GM18517 (cell line): ENCODE measurements at regions not wholly inside any gene's neighbourhood (a gene's known extent, or its start where the extent isn't known, plus 50 kb on each side); places are given as distances from the start of the nearest gene placed in this dataset.

Experiments used
- ATAC-seq: cut with Tn5 transposase; IDR thresholded peaks from one replicate; pipeline ENCODE4 v1.9.1; 2021; ENCODE audit warnings: mild to moderate bottlenecking, moderate library complexity; ENCODE audit not compliant: unreplicated experiment

DNA sequence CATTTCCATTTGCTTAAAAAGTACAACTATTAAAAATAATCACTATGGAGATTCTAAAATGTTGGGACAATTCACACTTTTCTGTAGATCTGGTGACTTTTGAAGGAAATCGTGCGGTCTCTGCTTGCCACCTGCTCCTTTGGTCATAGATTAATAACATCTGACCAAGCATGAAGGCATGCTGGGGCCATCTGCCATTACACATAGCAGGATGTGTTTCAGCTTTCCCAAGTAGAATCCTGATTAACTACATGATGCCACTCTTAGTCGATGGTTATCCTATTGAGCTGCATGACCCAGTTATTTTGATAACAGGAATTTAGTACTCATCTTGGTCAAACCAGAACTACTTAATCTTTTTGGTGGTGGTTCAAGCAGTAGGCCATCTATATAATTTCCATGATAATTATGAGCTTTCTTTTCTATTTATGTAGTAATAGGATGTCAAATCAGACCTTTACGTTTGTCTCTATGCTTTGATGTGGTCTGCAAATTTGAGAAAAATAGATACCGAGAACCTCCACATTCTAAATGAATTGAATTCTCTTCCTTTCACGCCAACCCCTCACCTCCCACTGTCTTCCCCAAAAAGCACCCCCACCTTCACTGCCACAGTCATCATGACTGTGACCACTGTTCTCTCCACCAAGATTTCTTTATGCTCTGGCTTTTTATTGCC, 158.1 kb downstream of the DIPK2A start:
- ATAC-seq, result no peak

- ATAC-seq, result no peak
Observed at GRCh38 chr3:144141074-144141473, 169.5 kb downstream of the DIPK2A start.

GRCh38 chr3:144141496-144141895, 169.9 kb downstream of the DIPK2A start:
- ATAC-seq, result no peak

- no peak for ATAC-seq
Observed at GRCh38 chr3:144142151-144142840, 170.7 kb downstream of the DIPK2A start.

DNA sequence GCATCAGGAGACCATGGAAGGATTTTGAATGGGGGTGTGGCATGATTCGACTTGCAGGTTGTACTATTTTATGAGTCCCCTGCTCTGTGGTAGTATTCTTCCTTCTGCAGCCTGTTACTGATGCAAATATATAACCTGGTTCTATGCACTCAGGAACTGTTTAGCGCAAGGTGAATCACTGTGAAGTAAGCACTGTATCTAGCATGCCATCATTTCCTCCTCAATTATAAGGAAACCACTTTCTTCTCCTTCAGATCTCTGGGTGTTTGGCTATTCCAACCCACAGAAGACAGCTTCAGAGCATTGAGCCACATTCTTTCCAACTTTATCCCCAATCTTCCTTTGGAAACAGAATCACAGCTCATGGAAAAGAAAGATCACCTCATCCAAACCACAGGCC, 176.7 kb downstream of the DIPK2A start:
- ATAC-seq, result no peak

DNA sequence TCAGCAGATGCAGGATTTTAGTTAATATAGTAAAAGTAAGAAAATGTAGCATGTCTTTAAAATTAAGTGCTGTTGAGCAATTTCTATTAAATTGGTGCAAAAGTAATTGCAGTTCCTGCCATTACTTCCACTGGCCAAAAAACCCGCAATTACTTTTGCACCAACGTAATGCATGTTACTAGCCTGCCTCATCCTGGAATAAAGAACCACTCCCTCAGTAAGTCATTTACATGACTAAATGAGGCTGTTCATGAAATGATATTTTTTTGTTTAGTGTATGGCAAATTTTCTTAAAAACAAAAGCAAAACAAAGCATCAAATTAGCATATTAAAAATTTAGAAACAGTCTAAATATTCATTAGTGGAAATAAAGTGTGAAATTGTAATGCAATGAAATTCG, 180.4 kb downstream of the DIPK2A start:
- no peak for ATAC-seq

GRCh38 chr3:144160627-144161026, 189.0 kb downstream of the DIPK2A start:
- ATAC-seq, result no peak

DNA sequence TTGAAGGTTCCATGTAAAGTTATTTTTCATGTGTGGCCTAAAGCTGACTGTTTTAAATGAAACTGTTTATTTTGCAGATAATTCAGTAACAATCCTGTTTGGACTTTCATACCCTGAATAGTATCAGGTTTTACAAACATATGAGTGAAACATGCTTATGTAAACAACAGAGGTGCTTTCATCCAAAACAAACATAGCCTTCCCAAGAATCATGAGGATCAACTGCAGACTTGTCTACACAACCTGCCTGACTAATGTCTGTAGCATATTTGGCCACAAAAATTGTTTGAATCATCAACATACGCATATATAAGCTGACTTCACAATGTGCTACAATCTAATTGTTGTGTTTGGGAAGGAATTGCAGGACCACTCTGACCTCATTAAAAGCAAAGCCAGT, 190.4 kb downstream of the DIPK2A start:
- ATAC-seq, result no peak

GRCh38 chr3:144164352-144164751, 192.7 kb downstream of the DIPK2A start:
- no peak for ATAC-seq

GRCh38 chr3:144165482-144165881, 193.9 kb downstream of the DIPK2A start:
- no peak for ATAC-seq

DNA sequence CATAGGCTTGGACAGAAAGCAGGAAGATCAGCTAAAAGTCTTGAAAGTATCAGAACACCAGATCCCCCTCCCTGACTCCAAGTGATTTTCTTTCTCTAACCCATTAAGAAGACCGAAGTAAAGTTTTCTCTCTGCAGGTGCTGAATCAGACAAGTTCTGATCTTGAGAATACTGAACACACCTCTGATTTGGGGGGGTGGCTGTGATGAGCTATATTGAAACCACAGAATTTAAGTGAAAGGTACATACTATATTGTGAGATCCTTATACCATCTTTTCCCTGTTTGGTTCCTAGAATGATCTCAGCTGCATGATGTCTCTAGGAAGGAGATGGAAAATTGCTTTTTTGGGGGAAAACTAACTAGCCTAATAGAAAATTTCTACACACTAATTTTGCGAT, 196.0 kb downstream of the DIPK2A start:
- no peak for ATAC-seq

GRCh38 chr3:144173491-144173890, 201.9 kb downstream of the DIPK2A start:
- ATAC-seq, result no peak

DNA sequence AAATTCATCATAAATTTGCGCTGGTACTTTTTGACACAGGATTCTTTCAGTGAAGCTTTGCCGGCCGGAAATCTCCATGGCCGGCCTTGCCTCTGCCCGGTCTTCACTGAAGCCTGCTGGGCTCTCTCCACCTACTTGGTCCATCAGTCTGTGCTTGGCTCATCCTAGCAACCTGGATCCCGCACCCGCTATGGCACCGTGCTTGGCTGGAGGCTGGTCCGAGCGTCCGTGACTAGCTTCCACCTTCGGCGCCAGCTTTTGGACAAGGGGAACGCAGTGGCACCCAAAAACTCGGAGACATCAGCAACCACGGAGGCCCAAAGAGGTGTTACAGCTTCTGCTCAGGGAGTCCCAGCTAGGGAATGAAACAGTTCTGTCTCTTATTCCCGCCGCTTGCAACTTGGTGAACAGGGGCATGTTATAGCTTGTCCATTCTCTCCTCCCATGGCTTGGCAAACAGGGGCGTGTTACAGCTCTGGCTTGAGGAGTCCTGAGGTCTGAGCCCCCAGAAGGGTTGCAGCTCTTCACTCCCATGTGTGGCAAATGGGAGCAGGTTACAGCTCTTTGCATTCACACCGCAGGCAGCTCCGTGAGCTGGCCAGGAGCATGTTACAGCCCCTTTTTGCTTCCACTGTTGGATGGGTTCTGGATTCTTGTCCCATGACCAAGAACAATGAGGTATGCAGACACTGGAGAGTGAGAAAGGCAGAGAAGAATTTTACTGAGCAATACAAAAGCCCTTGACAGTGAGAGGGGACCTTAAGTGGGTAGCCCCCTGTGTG, 204.2 kb downstream of the DIPK2A start:
- no peak for ATAC-seq

- ATAC-seq, result no peak
Observed at GRCh38 chr3:144177649-144178048, 206.0 kb downstream of the DIPK2A start.

- ATAC-seq, result no peak
Observed at GRCh38 chr3:144178607-144179006, 207.0 kb downstream of the DIPK2A start.

GRCh38 chr3:144181062-144181461, 209.4 kb downstream of the DIPK2A start:
- ATAC-seq, result no peak

- no peak for ATAC-seq
Observed at GRCh38 chr3:144182501-144182900, 210.9 kb downstream of the DIPK2A start.

DNA sequence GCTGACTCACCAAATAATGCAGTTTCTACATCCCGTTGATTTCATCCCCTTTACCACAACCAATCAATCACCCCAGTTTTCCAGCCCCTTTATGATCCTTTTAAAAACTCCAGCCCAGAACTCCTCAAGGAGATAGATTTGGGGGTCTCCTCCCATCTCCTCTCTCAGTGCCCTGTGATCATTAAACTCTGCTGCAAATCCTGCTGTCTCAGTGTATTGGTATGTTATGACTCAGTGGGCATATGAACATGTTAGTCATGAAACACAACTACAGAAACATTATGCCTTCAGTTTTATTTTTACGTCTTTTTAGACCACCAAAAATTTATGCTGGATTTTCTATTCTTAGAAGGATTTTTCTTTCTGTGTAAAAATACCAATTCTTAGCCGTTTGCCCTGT, 213.7 kb downstream of the DIPK2A start:
- ATAC-seq, result no peak

GRCh38 chr3:144187531-144188210, 216.0 kb downstream of the DIPK2A start:
- no peak for ATAC-seq

DNA sequence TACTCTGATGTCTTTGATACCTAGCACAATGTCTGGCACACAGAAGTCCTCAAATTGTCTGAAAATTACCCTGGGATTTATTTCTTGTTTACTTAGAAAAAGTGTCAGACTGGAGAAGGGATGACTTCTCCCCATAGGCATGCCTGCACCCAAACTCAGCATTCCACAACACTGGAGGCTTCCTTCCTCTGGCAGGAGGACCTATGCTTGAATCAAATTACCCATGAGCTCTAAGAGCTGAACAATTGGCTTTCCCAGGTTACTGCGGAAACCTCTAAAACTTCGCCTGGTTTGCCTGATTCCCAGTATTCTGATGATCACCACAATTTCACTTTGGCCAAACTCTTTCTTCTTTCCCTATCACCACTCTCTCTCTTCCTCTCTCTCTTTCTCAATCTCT, 217.4 kb downstream of the DIPK2A start:
- no peak for ATAC-seq

GRCh38 chr3:144197116-144197515, 225.5 kb downstream of the DIPK2A start:
- ATAC-seq, result no peak
